ENCODE measurements at regions not wholly inside any gene's neighbourhood (a gene's known extent, or its start where the extent isn't known, plus 50 kb on each side); places are given as distances from the start of the nearest gene placed in this dataset.

DNA sequence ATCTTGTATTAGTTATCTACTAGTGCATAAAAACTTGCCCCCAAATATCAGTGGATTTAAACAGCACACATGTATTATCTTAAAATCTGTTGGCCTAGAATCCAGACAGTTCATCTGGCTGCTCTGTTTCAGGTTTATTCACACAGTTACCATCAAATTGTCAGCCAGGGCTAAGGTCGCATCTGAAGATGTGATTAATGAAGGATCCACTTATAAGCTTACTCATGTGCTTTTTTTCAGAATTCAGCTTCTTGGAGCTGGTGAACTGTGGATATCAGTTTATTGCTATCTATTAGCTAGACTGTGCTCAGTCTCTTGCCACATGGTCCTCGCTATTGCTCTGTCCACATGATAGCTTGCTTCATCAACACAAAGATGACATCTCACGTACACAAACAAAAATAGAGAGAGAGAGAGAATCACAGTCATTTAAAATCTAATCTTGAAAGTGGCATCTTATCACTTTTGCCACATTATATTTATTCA, 81.5 kb downstream of the PRDM9 start:
- TF ChIP-seq, protein P1, sequence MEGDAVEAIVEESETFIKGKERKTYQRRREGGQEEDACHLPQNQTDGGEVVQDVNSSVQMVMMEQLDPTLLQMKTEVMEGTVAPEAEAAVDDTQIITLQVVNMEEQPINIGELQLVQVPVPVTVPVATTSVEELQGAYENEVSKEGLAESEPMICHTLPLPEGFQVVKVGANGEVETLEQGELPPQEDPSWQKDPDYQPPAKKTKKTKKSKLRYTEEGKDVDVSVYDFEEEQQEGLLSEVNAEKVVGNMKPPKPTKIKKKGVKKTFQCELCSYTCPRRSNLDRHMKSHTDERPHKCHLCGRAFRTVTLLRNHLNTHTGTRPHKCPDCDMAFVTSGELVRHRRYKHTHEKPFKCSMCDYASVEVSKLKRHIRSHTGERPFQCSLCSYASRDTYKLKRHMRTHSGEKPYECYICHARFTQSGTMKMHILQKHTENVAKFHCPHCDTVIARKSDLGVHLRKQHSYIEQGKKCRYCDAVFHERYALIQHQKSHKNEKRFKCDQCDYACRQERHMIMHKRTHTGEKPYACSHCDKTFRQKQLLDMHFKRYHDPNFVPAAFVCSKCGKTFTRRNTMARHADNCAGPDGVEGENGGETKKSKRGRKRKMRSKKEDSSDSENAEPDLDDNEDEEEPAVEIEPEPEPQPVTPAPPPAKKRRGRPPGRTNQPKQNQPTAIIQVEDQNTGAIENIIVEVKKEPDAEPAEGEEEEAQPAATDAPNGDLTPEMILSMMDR (IDR thresholded peaks at IDR 0.05 in 2 of 3, conservative IDR thresholded peaks at IDR 0.05 in 1 of 3; ENCODE audit: insufficient read depth in 2 of 3, low read depth in 1 of 3, low read length in 3 of 3) = no peak
- TF ChIP-seq, protein P2, sequence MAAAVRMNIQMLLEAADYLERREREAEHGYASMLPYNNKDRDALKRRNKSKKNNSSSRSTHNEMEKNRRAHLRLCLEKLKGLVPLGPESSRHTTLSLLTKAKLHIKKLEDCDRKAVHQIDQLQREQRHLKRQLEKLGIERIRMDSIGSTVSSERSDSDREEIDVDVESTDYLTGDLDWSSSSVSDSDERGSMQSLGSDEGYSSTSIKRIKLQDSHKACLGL (CRISPR knock-in tag; IDR thresholded peaks at IDR 0.05; ENCODE audit: borderline replicate concordance, poor library complexity, severe bottlenecking) = no peak
- TF ChIP-seq, protein P3, sequence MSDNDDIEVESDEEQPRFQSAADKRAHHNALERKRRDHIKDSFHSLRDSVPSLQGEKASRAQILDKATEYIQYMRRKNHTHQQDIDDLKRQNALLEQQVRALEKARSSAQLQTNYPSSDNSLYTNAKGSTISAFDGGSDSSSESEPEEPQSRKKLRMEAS (CRISPR knock-in tag; IDR thresholded peaks at IDR 0.05) = no peak
- TF ChIP-seq ETV5 (CRISPR knock-in tag; IDR thresholded peaks at IDR 0.05; ENCODE audit: low read depth) (no peak), PHF21A (IDR thresholded peaks at IDR 0.05; ENCODE audit: borderline replicate concordance, low read depth) (no peak), NR3C1 (CRISPR knock-in tag; IDR thresholded peaks at IDR 0.05) (no peak), KDM5B (IDR thresholded peaks at IDR 0.05; ENCODE audit: insufficient replicate concordance, low read depth, low read length) (no peak), JUND (IDR thresholded peaks at IDR 0.05; ENCODE audit: borderline replicate concordance, low read depth, low read length) (no peak), JUND (tag; IDR thresholded peaks at IDR 0.05; ENCODE audit: borderline replicate concordance, low read depth, low read length) (no peak)
- TF ChIP-seq, protein P4, sequence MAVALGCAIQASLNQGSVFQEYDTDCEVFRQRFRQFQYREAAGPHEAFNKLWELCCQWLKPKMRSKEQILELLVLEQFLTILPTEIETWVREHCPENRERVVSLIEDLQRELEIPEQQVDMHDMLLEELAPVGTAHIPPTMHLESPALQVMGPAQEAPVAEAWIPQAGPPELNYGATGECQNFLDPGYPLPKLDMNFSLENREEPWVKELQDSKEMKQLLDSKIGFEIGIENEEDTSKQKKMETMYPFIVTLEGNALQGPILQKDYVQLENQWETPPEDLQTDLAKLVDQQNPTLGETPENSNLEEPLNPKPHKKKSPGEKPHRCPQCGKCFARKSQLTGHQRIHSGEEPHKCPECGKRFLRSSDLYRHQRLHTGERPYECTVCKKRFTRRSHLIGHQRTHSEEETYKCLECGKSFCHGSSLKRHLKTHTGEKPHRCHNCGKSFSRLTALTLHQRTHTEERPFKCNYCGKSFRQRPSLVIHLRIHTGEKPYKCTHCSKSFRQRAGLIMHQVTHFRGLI (CRISPR knock-in tag; IDR thresholded peaks at IDR 0.05) = no peak
